GM23338 (cell line): ENCODE measurements at regions not wholly inside any gene's neighbourhood (a gene's known extent, or its start where the extent isn't known, plus 50 kb on each side); places are given as distances from the start of the nearest gene placed in this dataset.

Experiments used
- ATAC-seq: fragments of 200-7000 bp; cut with Tn5 transposase; 3 replicates; pipeline ENCODE4 v1.9.1; 2020
- DNase-seq: peaks from one replicate; pipeline ENCODE4 v3.0.0-alpha.2; 2015; ENCODE audit warnings: low spot score
- H2AFZ ChIP-seq: fragments of 200-600 bp; sonication (generic); 2 replicates; pipeline ENCODE4 v1.8.0; 2016; ENCODE audit warnings: antibody characterized with exemption, mild to moderate bottlenecking, moderate library complexity
- H3F3A ChIP-seq: fragments of 200-600 bp; sonication (generic); replicated peaks from 2 replicates; pipeline ENCODE4 v1.8.0; 2017; ENCODE audit warnings: antibody characterized with exemption, mixed run types, low read depth
- H3K27ac ChIP-seq: fragments of 200-600 bp; sonication (generic); 2 replicates; pipeline ENCODE4 v1.6.1; 2016; ENCODE audit warnings: low read depth
- H3K27me3 ChIP-seq: fragments of 200-600 bp; sonication (generic); 2 replicates; pipeline ENCODE4 v1.8.0; 2016; ENCODE audit warnings: mild to moderate bottlenecking, mixed run types, moderate library complexity; ENCODE audit not compliant: insufficient read depth
- H3K36me3 ChIP-seq: fragments of 200-600 bp; sonication (generic); 2 replicates; pipeline ENCODE4 v1.8.0; 2016; ENCODE audit warnings: mild to moderate bottlenecking; ENCODE audit not compliant: insufficient read depth
- H3K4me1 ChIP-seq: fragments of 200-600 bp; sonication (generic); 2 replicates; pipeline ENCODE4 v1.8.0; 2016; ENCODE audit warnings: mild to moderate bottlenecking, moderate library complexity; ENCODE audit not compliant: insufficient read depth
- H3K4me2 ChIP-seq: fragments of 200-600 bp; sonication (generic); 2 replicates; pipeline ENCODE4 v1.7.1; 2017; ENCODE audit warnings: mixed run types
- H3K4me3 ChIP-seq: fragments of 200-600 bp; sonication (generic); 2 replicates; pipeline ENCODE4 v1.6.1; 2016; ENCODE audit warnings: mixed run types
- H3K79me2 ChIP-seq: fragments of 200-600 bp; sonication (generic); replicated peaks from 2 replicates; pipeline ENCODE4 v1.8.0; 2017; ENCODE audit warnings: mild to moderate bottlenecking; ENCODE audit not compliant: insufficient read depth
- H3K9me2 ChIP-seq: fragments of 200-600 bp; sonication (generic); 2 replicates; pipeline ENCODE4 v1.8.0; 2017; ENCODE audit not compliant: insufficient read depth
- H4K20me1 ChIP-seq: fragments of 200-600 bp; sonication (generic); replicated peaks from 2 replicates; pipeline ENCODE4 v1.8.0; 2017; ENCODE audit warnings: mild to moderate bottlenecking; ENCODE audit not compliant: insufficient read depth
- H3K27ac Mint-ChIP-seq: 2 replicates; pipeline ENCODE4 v1.8.0; 2020; ENCODE audit warnings: inconsistent platforms, mild to moderate bottlenecking, moderate library complexity, mixed read lengths
- H3K27me3 Mint-ChIP-seq: 3 replicates; pipeline ENCODE4 v1.8.0; 2022; ENCODE audit warnings: low read depth, mild to moderate bottlenecking, moderate library complexity, mixed read lengths, inconsistent platforms; ENCODE audit not compliant: insufficient read depth, poor library complexity
- H3K36me3 Mint-ChIP-seq: 3 replicates; pipeline ENCODE4 v1.8.0; 2021; ENCODE audit warnings: low read depth, mild to moderate bottlenecking, inconsistent platforms, moderate library complexity, mixed read lengths
- H3K4me1 Mint-ChIP-seq: 3 replicates; pipeline ENCODE4 v1.8.0; 2020; ENCODE audit warnings: mild to moderate bottlenecking, inconsistent platforms, mixed read lengths
- H3K4me3 Mint-ChIP-seq: 3 replicates; pipeline ENCODE4 v1.8.0; 2021; ENCODE audit warnings: moderate library complexity, mild to moderate bottlenecking, inconsistent platforms, mixed read lengths
- H3K9me3 Mint-ChIP-seq: 3 replicates; pipeline ENCODE4 v1.8.0; 2020; ENCODE audit warnings: moderate library complexity, mild to moderate bottlenecking, inconsistent platforms, mixed read lengths
- CREB1 ChIP-seq: fragments of 250-450 bp; sonication (Bioruptor Pico); IDR thresholded peaks from 2 replicates; pipeline ENCODE4 v1.5.0; 2020; ENCODE audit warnings: low read depth, mild to moderate bottlenecking, moderate library complexity
- CTCF ChIP-seq, 2 experiments: fragments of 200-600 bp in 1 of 2; sonication (generic) in 1 of 2; conservative IDR thresholded peaks; 2 replicates each; pipeline versions ENCODE4 v1.5.1 to v1.6.1; 2016 to 2017; ENCODE audit warnings: antibody characterized with exemption in 2 of 2, low read depth in 2 of 2, mild to moderate bottlenecking in 2 of 2, moderate library complexity in 1 of 2
- ETS1 ChIP-seq: IDR thresholded peaks from 2 replicates; pipeline ENCODE4 v1.6.1; 2016; ENCODE audit warnings: antibody characterized with exemption
- EZH2 ChIP-seq: fragments of 200-600 bp; sonication (generic); IDR thresholded peaks from one replicate; pipeline ENCODE4 v1.8.0; 2017; ENCODE audit warnings: antibody characterized with exemption, mild to moderate bottlenecking, low read depth; ENCODE audit not compliant: unreplicated experiment
- EZH2phosphoT487 ChIP-seq: fragments of 200-600 bp; sonication (generic); IDR thresholded peaks from one replicate; pipeline ENCODE4 v1.8.1; 2018; ENCODE audit warnings: antibody characterized with exemption; ENCODE audit not compliant: unreplicated experiment
- JUNB ChIP-seq: IDR thresholded peaks from one replicate; pipeline ENCODE4 v1.6.1; 2016; ENCODE audit warnings: antibody characterized with exemption; ENCODE audit not compliant: unreplicated experiment
- NANOG ChIP-seq: IDR thresholded peaks from 2 replicates; pipeline ENCODE4 v1.6.1; 2016; ENCODE audit warnings: antibody characterized with exemption, borderline replicate concordance
- POLR2AphosphoS5 ChIP-seq: IDR thresholded peaks from 2 replicates; pipeline ENCODE4 v1.6.1; 2016; ENCODE audit warnings: antibody characterized with exemption, low read depth
- REST ChIP-seq: IDR thresholded peaks from one replicate; pipeline ENCODE4 v1.6.1; 2018; ENCODE audit warnings: antibody characterized with exemption; ENCODE audit not compliant: unreplicated experiment
- STAT1 ChIP-seq: IDR thresholded peaks from one replicate; pipeline ENCODE4 v1.6.1; 2016; ENCODE audit warnings: antibody characterized with exemption; ENCODE audit not compliant: unreplicated experiment
- ZNF114 ChIP-seq: fragments of 250-450 bp; sonication (Bioruptor Pico); IDR thresholded peaks from 2 replicates; pipeline ENCODE4 v1.5.0; 2020; ENCODE audit warnings: mild to moderate bottlenecking, moderate library complexity
- ZNF331 ChIP-seq: fragments of 250-450 bp; sonication (Bioruptor Pico); IDR thresholded peaks from 2 replicates; pipeline ENCODE4 v1.5.0; 2020; ENCODE audit warnings: low read depth, mild to moderate bottlenecking, moderate library complexity
- ZNF462 ChIP-seq: fragments of 250-450 bp; sonication (Bioruptor Pico); IDR thresholded peaks from 2 replicates; pipeline ENCODE4 v1.5.0; 2020; ENCODE audit warnings: mild to moderate bottlenecking, moderate library complexity

- H2AFZ ChIP-seq, result peak overlapping the region; percentile 11; the same call in 1 of the 2 replicates
- H3K27me3 ChIP-seq, result no peaks in the 10 kb centered on the region
- H3K4me3 Mint-ChIP-seq, result no peak overlapping the region
- no peaks in the 10 kb centered on the region for H3F3A ChIP-seq
- no peaks in the 10 kb centered on the region for H3K36me3 ChIP-seq
- H3K4me2 ChIP-seq, result no peak overlapping the region
- H3K9me2 ChIP-seq, result no peaks in the 10 kb centered on the region
- H3K9me3 Mint-ChIP-seq, result no peaks in the 10 kb centered on the region
- no peak overlapping the region for H3K27ac Mint-ChIP-seq
- H3K27ac ChIP-seq, result no peak overlapping the region
- H3K27me3 Mint-ChIP-seq, result peaks cover 2% of the 10 kb centered on the region
- H3K79me2 ChIP-seq, result no peaks in the 10 kb centered on the region
- no peaks in the 10 kb centered on the region for H3K36me3 Mint-ChIP-seq
- H3K4me1 Mint-ChIP-seq, result peaks cover 8% of the 10 kb centered on the region
- no peak for TF ChIP-seq CREB1 (CRISPR knock-in tag)
- no peak for TF ChIP-seq STAT1
- no peak for TF ChIP-seq ZNF114 (CRISPR knock-in tag)
- TF ChIP-seq ZNF462 (CRISPR knock-in tag), result no peak
- no peak for TF ChIP-seq JUNB
- TF ChIP-seq CTCF (conservative IDR thresholded peaks at IDR 0.05; ENCODE audit: low read depth in 2 of 2), result no peak
- no peak for TF ChIP-seq EZH2phosphoT487
- no peak for TF ChIP-seq ETS1
- TF ChIP-seq REST, result no peak
- no peak for TF ChIP-seq EZH2
- no peak for TF ChIP-seq NANOG
- TF ChIP-seq ZNF331 (CRISPR knock-in tag), result no peak
- no peak for TF ChIP-seq POLR2AphosphoS5
- ATAC-seq, result no peak
- H3K4me3 ChIP-seq, result no peak overlapping the region
- peaks cover 9% of the 10 kb centered on the region for H3K4me1 ChIP-seq
- no peaks in the 10 kb centered on the region for H4K20me1 ChIP-seq
- DNase-seq, result no peak
Observed at GRCh38 chr1:81374481-81374880, 426.3 kb upstream of the ADGRL2 start.
